ENCODE measurements at regions not wholly inside any gene's neighbourhood (a gene's known extent, or its start where the extent isn't known, plus 50 kb on each side); places are given as distances from the start of the nearest gene placed in this dataset.

GRCh38 chr5:158074597-158074991, 215.6 kb upstream of the CLINT1 start:
- CTCF ChIA-PET, result interaction anchor here (0.6 to 1.1 kb wide), 3 partner anchors 35 to 1032 kb away, joined by 3 to 5 read pairs (median 5); no protein-coding TSS in a partner anchor
- H3K27me3 ChIP-seq (ENCODE audit: insufficient read depth, low read depth), result peaks cover 3% of the 10 kb centered on the region; the same call in 1 of the 2 replicates
- no peaks in the 10 kb centered on the region for H3K79me2 ChIP-seq (ENCODE audit: low read depth)
- H3K4me3 ChIP-seq, result no peak overlapping the region
- H4K20me1 ChIP-seq (ENCODE audit: insufficient read depth), result no peaks in the 10 kb centered on the region
- no peaks in the 10 kb centered on the region for H3K9me2 ChIP-seq (ENCODE audit: insufficient read depth)
- no peaks in the 10 kb centered on the region for H3K4me1 ChIP-seq (replicated peaks; ENCODE audit: insufficient read depth)
- TF ChIP-seq EZH2 (IDR thresholded peaks at IDR 0.05; ENCODE audit: low read depth), result no peak
- TF ChIP-seq CTCF (conservative IDR thresholded peaks at IDR 0.05), result no peak
- intact Hi-C loops (cut with micrococcal nuclease; ENCODE audit: unreplicated experiment), result loop anchor here (2.0 kb wide), 1 partner anchor 1058 kb away; no protein-coding TSS in a partner anchor
- POLR2A ChIA-PET (ENCODE audit: unreplicated experiment), result no interaction called here
- H3K4me2 ChIP-seq, result no peak overlapping the region
- BruUV-seq (replicated peaks), result no TSS peak
- no peaks in the 10 kb centered on the region for H3K36me3 ChIP-seq (ENCODE audit: low read depth)
- H3F3A ChIP-seq (ENCODE audit: insufficient read depth, low read depth), result no peaks in the 10 kb centered on the region
- H2AFZ ChIP-seq, result no peak overlapping the region
- H3K27ac ChIP-seq, result no peak overlapping the region
- no peaks in the 10 kb centered on the region for H3K9me3 ChIP-seq (ENCODE audit: insufficient read depth, low read depth)
- DNase-seq, result no peak

- Histone ChIP-seq H3K27me3 (ENCODE audit: insufficient read depth, low read depth) (peaks cover 9% of the 10 kb centered on the region; the same call in 1 of the 2 replicates), H4K20me1 (ENCODE audit: insufficient read depth) (no peaks in the 10 kb centered on the region), H2AFZ (no peak overlapping the region), H3K9me2 (ENCODE audit: insufficient read depth) (no peaks in the 10 kb centered on the region), H3K36me3 (ENCODE audit: low read depth) (no peaks in the 10 kb centered on the region), H3K4me1 (replicated peaks; ENCODE audit: insufficient read depth) (no peaks in the 10 kb centered on the region), H3K4me2 (no peak overlapping the region), H3K4me3 (no peak overlapping the region), H3K27ac (no peak overlapping the region), H3K9me3 (ENCODE audit: insufficient read depth, low read depth) (no peaks in the 10 kb centered on the region), H3K79me2 (ENCODE audit: low read depth) (no peaks in the 10 kb centered on the region), H3F3A (ENCODE audit: insufficient read depth, low read depth) (no peaks in the 10 kb centered on the region)
- DNase-seq, result no peak
- no peak for TF ChIP-seq CTCF (conservative IDR thresholded peaks at IDR 0.05)
- ChIA-PET CTCF (no interaction called here), POLR2A (ENCODE audit: unreplicated experiment) (no interaction called here)
- intact Hi-C loops (cut with micrococcal nuclease; ENCODE audit: unreplicated experiment), result no loop called here
- no TSS peak for BruUV-seq (replicated peaks)
Measured at GRCh38 chr5:158070859-158071258, 211.9 kb upstream of the CLINT1 start.

- POLR2A ChIA-PET (ENCODE audit: unreplicated experiment), result no interaction called here
Measured at GRCh38 chr5:158069838-158070237, 210.9 kb upstream of the CLINT1 start.

More at GRCh38 chr5:158069838-158070237, 210.9 kb upstream of the CLINT1 start:
- no peak overlapping the region for H3K4me2 ChIP-seq
- no peak overlapping the region for H3K4me3 ChIP-seq
- H3K9me3 ChIP-seq (ENCODE audit: insufficient read depth, low read depth), result no peaks in the 10 kb centered on the region
- no peaks in the 10 kb centered on the region for H3K4me1 ChIP-seq (replicated peaks; ENCODE audit: insufficient read depth)
- intact Hi-C loops (cut with micrococcal nuclease; ENCODE audit: unreplicated experiment), result no loop called here
- H3K27me3 ChIP-seq (ENCODE audit: insufficient read depth, low read depth), result peaks cover 9% of the 10 kb centered on the region; the same call in 1 of the 2 replicates
- no peaks in the 10 kb centered on the region for H4K20me1 ChIP-seq (ENCODE audit: insufficient read depth)
- H3K36me3 ChIP-seq (ENCODE audit: low read depth), result no peaks in the 10 kb centered on the region
- BruUV-seq (replicated peaks), result no TSS peak
- TF ChIP-seq CTCF (conservative IDR thresholded peaks at IDR 0.05) (no peak), EZH2 (IDR thresholded peaks at IDR 0.05; ENCODE audit: low read depth) (no peak)
- no peak overlapping the region for H3K27ac ChIP-seq
- H3K79me2 ChIP-seq (ENCODE audit: low read depth), result no peaks in the 10 kb centered on the region
- CTCF ChIA-PET, result no interaction called here
- H3F3A ChIP-seq (ENCODE audit: insufficient read depth, low read depth), result no peaks in the 10 kb centered on the region
- no peaks in the 10 kb centered on the region for H3K9me2 ChIP-seq (ENCODE audit: insufficient read depth)
- DNase-seq, result no peak
- H2AFZ ChIP-seq, result no peak overlapping the region
